H1 (cell line): ENCODE measurements at regions not wholly inside any gene's neighbourhood (a gene's known extent, or its start where the extent isn't known, plus 50 kb on each side); places are given as distances from the start of the nearest gene placed in this dataset.

Source experiments
- CTCF ChIA-PET: fragments of 300-600 bp; sonication (Branson Sonifier 250); formaldehyde crosslinking; loops from one replicate; lab custom pipeline; 2021; ENCODE audit not compliant: partially characterized antibody; lab: Charles Lee
- POLR2A ChIA-PET: fragments of 300-600 bp; sonication (Branson Sonifier 250); formaldehyde crosslinking; loops from one replicate; lab custom pipeline; 2021; ENCODE audit warnings: inconsistent platforms; ENCODE audit not compliant: partially characterized antibody; lab: Charles Lee
- DNase-seq, 2 experiments: peaks; one replicate each; pipeline versions ENCODE4 v3.0.0 to v3.0.0-alpha.2; 2010 to 2022; ENCODE audit warnings: low spot score in 2 of 2, low read depth in 1 of 2, mixed read lengths in 1 of 2
- FAIRE-seq: peaks from 2 replicates; lab custom pipeline; 2011; peaks lifted over from hg19 to GRCh38; lab: Jason Lieb, UNC
- H2AFZ ChIP-seq: 2 replicates; pipeline ENCODE4 v1.8.1; 2012; ENCODE audit warnings: low read length, inconsistent platforms
- H2AK5ac ChIP-seq: 2 replicates; pipeline ENCODE4 v1.6.1; 2013; ENCODE audit warnings: low read depth, low read length
- H2BK120ac ChIP-seq: replicated peaks from 2 replicates; pipeline ENCODE3; 2013; ENCODE audit warnings: low read depth, low read length, inconsistent platforms
- H2BK12ac ChIP-seq: 2 replicates; pipeline ENCODE4 v1.6.1; 2013; ENCODE audit warnings: low read depth, low read length
- H2BK15ac ChIP-seq: 2 replicates; pipeline ENCODE4 v1.6.1; 2013; ENCODE audit warnings: low read length
- H2BK20ac ChIP-seq: 2 replicates; pipeline ENCODE4 v1.6.1; 2013; ENCODE audit warnings: low read length
- H2BK5ac ChIP-seq: 2 replicates; pipeline ENCODE4 v1.6.1; 2013; ENCODE audit warnings: low read depth, low read length
- H3K14ac ChIP-seq: 2 replicates; pipeline ENCODE4 v1.6.1; 2013; ENCODE audit warnings: inconsistent platforms; ENCODE audit not compliant: insufficient read length
- H3K18ac ChIP-seq: 2 replicates; pipeline ENCODE4 v1.6.1; 2013; ENCODE audit warnings: low read length; ENCODE audit errors: extremely low read depth
- H3K23ac ChIP-seq: 2 replicates; pipeline ENCODE4 v1.6.1; 2013; ENCODE audit warnings: inconsistent platforms; ENCODE audit not compliant: insufficient read length
- H3K23me2 ChIP-seq: 2 replicates; pipeline ENCODE4 v1.6.1; 2013; ENCODE audit warnings: low read depth, low read length
- H3K27ac ChIP-seq: 2 replicates; pipeline ENCODE4 v1.6.1; 2011; ENCODE audit warnings: low read depth, low read length, inconsistent platforms
- H3K27me3 ChIP-seq, 4 experiments: replicated peaks in 1 of 4; 1 replicate in 1 of 4; 2 replicates in 3 of 4; pipeline versions ENCODE4 v1.6.1 to v1.8.1; 2011 to 2013; ENCODE audit warnings: low read length in 3 of 4, mild to moderate bottlenecking in 3 of 4, inconsistent platforms in 2 of 4, mixed read lengths in 2 of 4, moderate library complexity in 1 of 4; ENCODE audit not compliant: control insufficient read depth in 3 of 4, insufficient read depth in 3 of 4; ENCODE audit errors: extremely low read depth in 1 of 4
- H3K36me3 ChIP-seq, 4 experiments: 2 replicates each; pipeline versions ENCODE4 v1.6.1 to v1.8.1; 2011 to 2013; ENCODE audit warnings: mild to moderate bottlenecking in 4 of 4, low read length in 3 of 4, moderate library complexity in 2 of 4, control low read depth in 1 of 4, inconsistent platforms in 1 of 4; ENCODE audit not compliant: insufficient read depth in 4 of 4, control insufficient read depth in 2 of 4
- H3K4ac ChIP-seq: replicated peaks from 2 replicates; pipeline ENCODE3; 2013; ENCODE audit warnings: low read length, low read depth, mixed read lengths, inconsistent platforms; ENCODE audit not compliant: insufficient read length
- H3K4me1 ChIP-seq, 4 experiments: replicated peaks in 1 of 4; 1 replicate in 1 of 4; 2 replicates in 3 of 4; pipeline versions ENCODE4 v1.6.1 to v1.8.1; 2011 to 2013; ENCODE audit warnings: low read length in 3 of 4, inconsistent platforms in 2 of 4, mixed read lengths in 1 of 4; ENCODE audit not compliant: insufficient read depth in 4 of 4, control insufficient read depth in 3 of 4
- H3K4me2 ChIP-seq, 2 experiments: 2 replicates each; pipeline versions ENCODE4 v1.6.1 to v1.8.1; 2011 to 2013; ENCODE audit warnings: low read depth in 2 of 2, low read length in 2 of 2, control low read depth in 1 of 2, inconsistent platforms in 1 of 2, mild to moderate bottlenecking in 1 of 2; ENCODE audit not compliant: insufficient read depth in 1 of 2
- H3K4me3 ChIP-seq, 4 experiments: fragments of 200-600, 300-600 bp in 1 of 4; sonication (generic), shearing (Covaris generic), sonication (Bioruptor Twin) in 1 of 4; 2 replicates each; pipeline versions ENCODE4 v1.5.1 to v1.8.1; 2011 to 2016; ENCODE audit warnings: low read length in 4 of 4, low read depth in 3 of 4, control low read depth in 2 of 4, inconsistent platforms in 2 of 4, mild to moderate bottlenecking in 2 of 4, mixed read lengths in 1 of 4, moderate library complexity in 1 of 4; ENCODE audit not compliant: insufficient read depth in 2 of 4; ENCODE audit errors: extremely low read depth in 1 of 4
- H3K56ac ChIP-seq: replicated peaks from 2 replicates; pipeline ENCODE3; 2013; ENCODE audit warnings: low read depth, mild to moderate bottlenecking, mixed read lengths, low read length, inconsistent platforms; ENCODE audit not compliant: insufficient read length
- H3K79me1 ChIP-seq: 2 replicates; pipeline ENCODE4 v1.6.1; 2013; ENCODE audit warnings: low read depth, low read length, control low read depth
- H3K79me2 ChIP-seq, 2 experiments: 2 replicates each; pipeline versions ENCODE4 v1.6.1 to v1.8.1; 2012 to 2013; ENCODE audit warnings: low read length in 2 of 2, mild to moderate bottlenecking in 2 of 2, inconsistent platforms in 1 of 2; ENCODE audit not compliant: insufficient read depth in 2 of 2, control insufficient read depth in 1 of 2
- H3K9ac ChIP-seq, 4 experiments: replicated peaks in 1 of 4; 1 replicate in 1 of 4; 2 replicates in 3 of 4; pipeline versions ENCODE4 v1.6.1 to v1.8.1; 2011 to 2013; ENCODE audit warnings: low read depth in 3 of 4, low read length in 3 of 4, control low read depth in 2 of 4, mild to moderate bottlenecking in 2 of 4, moderate library complexity in 2 of 4, inconsistent platforms in 1 of 4; ENCODE audit errors: extremely low read depth in 1 of 4
- H3K9me3 ChIP-seq, 2 experiments: 2 replicates each; pipeline versions ENCODE4 v1.6.1 to v1.8.1; 2012 to 2013; ENCODE audit warnings: mild to moderate bottlenecking in 2 of 2, moderate library complexity in 2 of 2, control low read depth in 1 of 2, inconsistent platforms in 1 of 2, low read depth in 1 of 2, low read length in 1 of 2, mixed read lengths in 1 of 2; ENCODE audit not compliant: insufficient read depth in 2 of 2
- H4K20me1 ChIP-seq, 2 experiments: replicated peaks in 1 of 2; 2 replicates each; pipeline versions ENCODE3 to v1.8.1; 2011 to 2013; ENCODE audit warnings: inconsistent platforms in 2 of 2, low read length in 2 of 2, mild to moderate bottlenecking in 1 of 2; ENCODE audit not compliant: insufficient read depth in 2 of 2, control insufficient read depth in 1 of 2
- H4K5ac ChIP-seq: 2 replicates; pipeline ENCODE4 v1.6.1; 2013; ENCODE audit warnings: low read length, low read depth, mixed read lengths, inconsistent platforms; ENCODE audit not compliant: insufficient read length
- H4K8ac ChIP-seq: 2 replicates; pipeline ENCODE4 v1.8.0; 2013; ENCODE audit warnings: mild to moderate bottlenecking, moderate library complexity, low read length, inconsistent platforms; ENCODE audit not compliant: insufficient read depth; ENCODE audit errors: extremely low read depth
- H4K91ac ChIP-seq: replicated peaks from 2 replicates; pipeline ENCODE3; 2013; ENCODE audit warnings: low read length, mixed read lengths, inconsistent platforms; ENCODE audit not compliant: insufficient read length
- SIRT6 ChIP-seq: IDR thresholded peaks from one replicate; pipeline ENCODE4 v1.7.1; 2012; ENCODE audit warnings: low read length, inconsistent platforms
- TCF12 ChIP-seq: IDR thresholded peaks from 2 replicates; pipeline ENCODE4 v1.6.1; 2011; ENCODE audit warnings: low read depth, mild to moderate bottlenecking, low read length
- WGBS, 2 experiments: shearing (Covaris generic) in 1 of 2; methylation state at CpG; one replicate each; pipeline versions ENCODE4 v1.1.6 to v1.1.7; 2013 to 2015; ENCODE audit warnings: low lambda C conversion rate in 2 of 2, mixed read lengths in 2 of 2, inconsistent platforms in 1 of 2, low coverage in 1 of 2, missing lambda C conversion rate in 1 of 2; ENCODE audit not compliant: insufficient replicate concordance in 2 of 2, insufficient coverage in 1 of 2, insufficient read length in 1 of 2; ENCODE audit errors: extremely low coverage in 1 of 2, missing lambda C conversion rate in 1 of 2; 5-methylcytosine and 5-hydroxymethylcytosine counted together

- Histone ChIP-seq H4K8ac (no peak overlapping the region), H3K4me3 (no peak overlapping the region), H3K79me2 (no peaks in the 10 kb centered on the region), H3K4me1 (no peaks in the 10 kb centered on the region), H4K20me1 (no peaks in the 10 kb centered on the region), H3K9me3 (no peaks in the 10 kb centered on the region), H4K5ac (no peak overlapping the region), H3K56ac (no peak overlapping the region), H2AFZ (no peak overlapping the region), H3K9ac (no peak overlapping the region), H3K23me2 (no peaks in the 10 kb centered on the region), H2AK5ac (no peak overlapping the region), H3K79me1 (no peaks in the 10 kb centered on the region), H4K91ac (no peak overlapping the region), H2BK20ac (no peak overlapping the region), H2BK12ac (no peak overlapping the region), H3K4ac (no peak overlapping the region), H2BK120ac (no peak overlapping the region), H2BK15ac (no peak overlapping the region), H3K4me2 (no peak overlapping the region), H3K27ac (no peak overlapping the region), H3K36me3 (no peaks in the 10 kb centered on the region), H3K23ac (no peak overlapping the region), H3K18ac (no peak overlapping the region), H2BK5ac (no peak overlapping the region), H3K14ac (no peak overlapping the region), H3K27me3 (no peaks in the 10 kb centered on the region)
- FAIRE-seq = no peak
- CTCF ChIA-PET = interaction anchor here (0.6 kb wide), 1 partner anchor 174 kb away, joined by 3 read pairs; no protein-coding TSS in a partner anchor
- 89% methylated on average over 2 of the region's 2 CpGs; no CpG with 5 or more reads in 1 of the 2 experiments for WGBS, 2 experiments
- TF ChIP-seq SIRT6 = no peak
- TF ChIP-seq TCF12 = no peak
- POLR2A ChIA-PET = no interaction called here
- DNase-seq = no peak
Measured at GRCh38 chr1:104322131-104322530, 572.4 kb downstream of the AMY1C start.
